Liver (tissue), 8 donors: ENCODE measurements at regions not wholly inside any gene's neighbourhood (a gene's known extent, or its start where the extent isn't known, plus 50 kb on each side); places are given as distances from the start of the nearest gene placed in this dataset.
A peak's percentile ranks its signal among the peaks of the same experiment; 100 is the strongest.

Experiments used
- DNase-seq: peaks from one replicate; pipeline ENCODE4 v3.0.0-alpha.2; 2017; ENCODE audit warnings: low spot score
- H3K27ac ChIP-seq, 2 donors: one replicate each; pipeline ENCODE4 v1.7.0; 2013; ENCODE audit warnings: inconsistent platforms in 2 of 2, low read length in 2 of 2, control low read depth in 1 of 2, low read depth in 1 of 2, mild to moderate bottlenecking in 1 of 2
- H3K27me3 ChIP-seq, 4 donors: one replicate each; pipeline versions ENCODE4 v1.6.1 to v1.7.0; 2013; ENCODE audit warnings: low read length in 3 of 4, inconsistent platforms in 1 of 4, mild to moderate bottlenecking in 1 of 4, moderate library complexity in 1 of 4; ENCODE audit not compliant: control insufficient read depth in 4 of 4, insufficient read depth in 4 of 4
- H3K36me3 ChIP-seq, 4 donors: one replicate each; pipeline versions ENCODE4 v1.6.1 to v1.7.0; 2013; ENCODE audit warnings: low read length in 3 of 4, mild to moderate bottlenecking in 3 of 4, low read depth in 1 of 4, moderate library complexity in 1 of 4; ENCODE audit not compliant: control insufficient read depth in 4 of 4, insufficient read depth in 3 of 4
- H3K4me1 ChIP-seq, 4 donors: one replicate each; pipeline versions ENCODE4 v1.6.1 to v1.7.0; 2013; ENCODE audit warnings: low read length in 3 of 4, mild to moderate bottlenecking in 3 of 4, moderate library complexity in 1 of 4; ENCODE audit not compliant: control insufficient read depth in 4 of 4, insufficient read depth in 4 of 4
- H3K4me3 ChIP-seq, 3 donors: one replicate each; pipeline versions ENCODE4 v1.6.1 to v1.7.0; 2013; ENCODE audit warnings: low read length in 3 of 3, control low read depth in 1 of 3, low read depth in 1 of 3, mild to moderate bottlenecking in 1 of 3
- H3K9ac ChIP-seq, 2 donors: one replicate each; pipeline ENCODE4 v1.7.0; 2013; ENCODE audit warnings: low read length in 2 of 2, mild to moderate bottlenecking in 2 of 2, moderate library complexity in 2 of 2, control low read depth in 1 of 2, low read depth in 1 of 2
- H3K9me3 ChIP-seq, 4 donors: one replicate each; pipeline versions ENCODE4 v1.6.1 to v1.7.0; 2013; ENCODE audit warnings: low read length in 3 of 4; ENCODE audit not compliant: control insufficient read depth in 4 of 4
- EGR1 ChIP-seq, 2 donors: IDR thresholded peaks; 2 replicates each; pipeline ENCODE4 v1.6.1; 2016 to 2018; ENCODE audit warnings: antibody characterized with exemption in 2 of 2, low read depth in 2 of 2
- FOXA1 ChIP-seq: IDR thresholded peaks from 2 replicates; pipeline ENCODE4 v1.6.1; 2016; ENCODE audit warnings: antibody characterized with exemption
- FOXA2 ChIP-seq: IDR thresholded peaks from 2 replicates; pipeline ENCODE4 v1.6.1; 2016; ENCODE audit warnings: antibody characterized with exemption
- GABPA ChIP-seq, 2 donors: IDR thresholded peaks in 1 of 2; conservative IDR thresholded peaks in 1 of 2; 2 replicates each; pipeline ENCODE4 v1.6.1; 2016; ENCODE audit warnings: antibody characterized with exemption in 2 of 2, mild to moderate bottlenecking in 1 of 2, moderate library complexity in 1 of 2
- HNF4G ChIP-seq: IDR thresholded peaks from 2 replicates; pipeline ENCODE4 v1.6.1; 2016; ENCODE audit warnings: antibody characterized with exemption
- JUND ChIP-seq, 2 donors: IDR thresholded peaks; 2 replicates each; pipeline ENCODE4 v1.6.1; 2016; ENCODE audit warnings: antibody characterized with exemption in 2 of 2
- RXRA ChIP-seq, 2 donors: IDR thresholded peaks; 2 replicates each; pipeline ENCODE4 v1.6.1; 2017 to 2018; ENCODE audit warnings: antibody characterized with exemption in 2 of 2, mild to moderate bottlenecking in 1 of 2
- SP1 ChIP-seq: IDR thresholded peaks from 2 replicates; pipeline ENCODE4 v1.6.1; 2018; ENCODE audit warnings: antibody characterized with exemption, mild to moderate bottlenecking
- TAF1 ChIP-seq: conservative IDR thresholded peaks from 2 replicates; pipeline ENCODE4 v1.6.1; 2016; ENCODE audit warnings: antibody characterized with exemption, mild to moderate bottlenecking
- YY1 ChIP-seq: IDR thresholded peaks from 2 replicates; pipeline ENCODE4 v1.6.1; 2016; ENCODE audit warnings: antibody characterized with exemption, mild to moderate bottlenecking
- WGBS: extraction: QIAGEN DNeasy Blood & Tissue Kit; methylation state at CpG from one replicate; pipeline ENCODE4 v1.1.7; 2013; 5-methylcytosine and 5-hydroxymethylcytosine counted together
- TF ChIP-seq, protein P1 (sequence below): IDR thresholded peaks from 2 replicates; pipeline ENCODE4 v1.6.1; 2016; ENCODE audit warnings: antibody characterized with exemption
- TF ChIP-seq, protein P2 (sequence below): fragments of 150-350 bp; IDR thresholded peaks from 2 replicates; pipeline ENCODE4 v1.5.1; 2017; ENCODE audit warnings: improper control_type of control experiment, low read depth, low read length; ENCODE audit not compliant: missing input control
- TF ChIP-seq, protein P3 (sequence below): IDR thresholded peaks from 2 replicates; pipeline ENCODE4 v1.6.1; 2016; ENCODE audit warnings: antibody characterized with exemption
- TF ChIP-seq, protein P4 (sequence below): IDR thresholded peaks from 2 replicates; pipeline ENCODE4 v1.6.1; 2016; ENCODE audit warnings: antibody characterized with exemption, mild to moderate bottlenecking
- TF ChIP-seq, protein P5 (sequence below): IDR thresholded peaks from 2 replicates; pipeline ENCODE4 v1.6.1; 2016; ENCODE audit warnings: antibody characterized with exemption
- donor health status: healthy.
- donor health status: healthy.
- donor health status: healthy.
- donor health status: healthy.
- donor health status: healthy.

DNA sequence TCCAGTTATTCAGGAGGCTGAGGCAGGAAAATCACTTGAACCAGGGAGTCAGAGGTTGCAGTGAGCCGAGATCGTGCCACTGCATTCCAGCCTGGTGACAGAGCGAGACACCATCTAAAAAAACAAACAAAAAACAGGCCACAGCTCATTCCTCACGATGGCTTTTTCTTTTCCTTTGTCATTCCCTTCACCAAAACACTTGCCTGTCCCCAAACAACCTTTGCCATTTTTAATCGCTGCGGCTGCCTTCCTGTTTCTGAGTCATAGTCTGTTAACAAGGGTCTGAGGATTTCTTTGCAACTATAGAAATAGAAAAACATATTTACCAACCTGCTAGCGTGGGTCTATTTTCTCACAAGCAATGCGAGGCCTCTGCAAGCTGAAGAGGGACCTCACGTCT is 123.0 kb upstream of the FSTL4 start:
- Histone ChIP-seq H3K4me3 (no peak overlapping the region), H3K4me1 (no peaks in the 10 kb centered on the region), H3K27me3 (no peaks in the 10 kb centered on the region), H3K9me3 (peaks cover 0 to 2% (median under 1%) of the 10 kb centered on the region in 4 donors), H3K36me3 (no peaks in the 10 kb centered on the region), H3K9ac (no peak overlapping the region), H3K27ac (no peak overlapping the region)
- TF ChIP-seq, protein P1, sequence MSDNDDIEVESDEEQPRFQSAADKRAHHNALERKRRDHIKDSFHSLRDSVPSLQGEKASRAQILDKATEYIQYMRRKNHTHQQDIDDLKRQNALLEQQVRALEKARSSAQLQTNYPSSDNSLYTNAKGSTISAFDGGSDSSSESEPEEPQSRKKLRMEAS = no peak
- TF ChIP-seq RXRA (IDR thresholded peaks at IDR 0.05) = peak in 1 of 2 donors; percentile 19
- WGBS = 70% methylated on average over 9 of the region's 9 CpGs
- peak; percentile 9 for DNase-seq

DNA sequence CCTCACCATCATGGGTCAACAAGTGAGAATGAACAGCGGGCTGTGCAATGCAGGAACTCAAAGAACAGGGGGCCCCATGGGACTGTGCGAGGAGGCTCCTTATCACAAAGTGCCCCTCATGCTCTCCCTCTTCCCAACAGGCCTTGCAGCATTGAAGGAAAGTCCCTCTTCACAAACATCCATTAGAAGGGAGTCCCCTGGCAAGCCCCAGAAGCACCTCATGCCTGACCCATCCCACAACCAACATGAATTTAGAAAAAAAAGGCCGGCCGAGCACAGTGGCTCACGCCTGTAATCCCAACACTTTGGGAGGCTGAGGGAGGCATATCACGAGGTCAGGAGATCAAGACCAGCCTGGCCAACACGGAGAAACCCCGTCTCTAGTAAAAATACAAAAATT is 122.6 kb upstream of the FSTL4 start:
- Histone ChIP-seq H3K27ac (no peak overlapping the region), H3K4me1 (no peaks in the 10 kb centered on the region), H3K36me3 (no peaks in the 10 kb centered on the region), H3K9ac (no peak overlapping the region), H3K9me3 (peaks cover 0 to 3% (median 2%) of the 10 kb centered on the region in 4 donors), H3K4me3 (no peak overlapping the region), H3K27me3 (no peaks in the 10 kb centered on the region)
- WGBS = 77% methylated on average over 8 of the region's 8 CpGs
- TF ChIP-seq HNF4G (no peak), FOXA1 (no peak), JUND (IDR thresholded peaks at IDR 0.05) (no peak), EGR1 (IDR thresholded peaks at IDR 0.05; ENCODE audit: low read depth in 2 of 2) (no peak), SP1 (no peak), YY1 (no peak), RXRA (IDR thresholded peaks at IDR 0.05) (no peak), TAF1 (no peak), FOXA2 (no peak), GABPA (IDR thresholded peaks at IDR 0.05 in 1 of 2, conservative IDR thresholded peaks at IDR 0.05 in 1 of 2) (no peak)
- TF ChIP-seq, protein P2, sequence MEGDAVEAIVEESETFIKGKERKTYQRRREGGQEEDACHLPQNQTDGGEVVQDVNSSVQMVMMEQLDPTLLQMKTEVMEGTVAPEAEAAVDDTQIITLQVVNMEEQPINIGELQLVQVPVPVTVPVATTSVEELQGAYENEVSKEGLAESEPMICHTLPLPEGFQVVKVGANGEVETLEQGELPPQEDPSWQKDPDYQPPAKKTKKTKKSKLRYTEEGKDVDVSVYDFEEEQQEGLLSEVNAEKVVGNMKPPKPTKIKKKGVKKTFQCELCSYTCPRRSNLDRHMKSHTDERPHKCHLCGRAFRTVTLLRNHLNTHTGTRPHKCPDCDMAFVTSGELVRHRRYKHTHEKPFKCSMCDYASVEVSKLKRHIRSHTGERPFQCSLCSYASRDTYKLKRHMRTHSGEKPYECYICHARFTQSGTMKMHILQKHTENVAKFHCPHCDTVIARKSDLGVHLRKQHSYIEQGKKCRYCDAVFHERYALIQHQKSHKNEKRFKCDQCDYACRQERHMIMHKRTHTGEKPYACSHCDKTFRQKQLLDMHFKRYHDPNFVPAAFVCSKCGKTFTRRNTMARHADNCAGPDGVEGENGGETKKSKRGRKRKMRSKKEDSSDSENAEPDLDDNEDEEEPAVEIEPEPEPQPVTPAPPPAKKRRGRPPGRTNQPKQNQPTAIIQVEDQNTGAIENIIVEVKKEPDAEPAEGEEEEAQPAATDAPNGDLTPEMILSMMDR = no peak
- TF ChIP-seq, protein P3, sequence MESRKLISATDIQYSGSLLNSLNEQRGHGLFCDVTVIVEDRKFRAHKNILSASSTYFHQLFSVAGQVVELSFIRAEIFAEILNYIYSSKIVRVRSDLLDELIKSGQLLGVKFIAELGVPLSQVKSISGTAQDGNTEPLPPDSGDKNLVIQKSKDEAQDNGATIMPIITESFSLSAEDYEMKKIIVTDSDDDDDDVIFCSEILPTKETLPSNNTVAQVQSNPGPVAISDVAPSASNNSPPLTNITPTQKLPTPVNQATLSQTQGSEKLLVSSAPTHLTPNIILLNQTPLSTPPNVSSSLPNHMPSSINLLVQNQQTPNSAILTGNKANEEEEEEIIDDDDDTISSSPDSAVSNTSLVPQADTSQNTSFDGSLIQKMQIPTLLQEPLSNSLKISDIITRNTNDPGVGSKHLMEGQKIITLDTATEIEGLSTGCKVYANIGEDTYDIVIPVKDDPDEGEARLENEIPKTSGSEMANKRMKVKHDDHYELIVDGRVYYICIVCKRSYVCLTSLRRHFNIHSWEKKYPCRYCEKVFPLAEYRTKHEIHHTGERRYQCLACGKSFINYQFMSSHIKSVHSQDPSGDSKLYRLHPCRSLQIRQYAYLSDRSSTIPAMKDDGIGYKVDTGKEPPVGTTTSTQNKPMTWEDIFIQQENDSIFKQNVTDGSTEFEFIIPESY = no peak
- TF ChIP-seq, protein P4, sequence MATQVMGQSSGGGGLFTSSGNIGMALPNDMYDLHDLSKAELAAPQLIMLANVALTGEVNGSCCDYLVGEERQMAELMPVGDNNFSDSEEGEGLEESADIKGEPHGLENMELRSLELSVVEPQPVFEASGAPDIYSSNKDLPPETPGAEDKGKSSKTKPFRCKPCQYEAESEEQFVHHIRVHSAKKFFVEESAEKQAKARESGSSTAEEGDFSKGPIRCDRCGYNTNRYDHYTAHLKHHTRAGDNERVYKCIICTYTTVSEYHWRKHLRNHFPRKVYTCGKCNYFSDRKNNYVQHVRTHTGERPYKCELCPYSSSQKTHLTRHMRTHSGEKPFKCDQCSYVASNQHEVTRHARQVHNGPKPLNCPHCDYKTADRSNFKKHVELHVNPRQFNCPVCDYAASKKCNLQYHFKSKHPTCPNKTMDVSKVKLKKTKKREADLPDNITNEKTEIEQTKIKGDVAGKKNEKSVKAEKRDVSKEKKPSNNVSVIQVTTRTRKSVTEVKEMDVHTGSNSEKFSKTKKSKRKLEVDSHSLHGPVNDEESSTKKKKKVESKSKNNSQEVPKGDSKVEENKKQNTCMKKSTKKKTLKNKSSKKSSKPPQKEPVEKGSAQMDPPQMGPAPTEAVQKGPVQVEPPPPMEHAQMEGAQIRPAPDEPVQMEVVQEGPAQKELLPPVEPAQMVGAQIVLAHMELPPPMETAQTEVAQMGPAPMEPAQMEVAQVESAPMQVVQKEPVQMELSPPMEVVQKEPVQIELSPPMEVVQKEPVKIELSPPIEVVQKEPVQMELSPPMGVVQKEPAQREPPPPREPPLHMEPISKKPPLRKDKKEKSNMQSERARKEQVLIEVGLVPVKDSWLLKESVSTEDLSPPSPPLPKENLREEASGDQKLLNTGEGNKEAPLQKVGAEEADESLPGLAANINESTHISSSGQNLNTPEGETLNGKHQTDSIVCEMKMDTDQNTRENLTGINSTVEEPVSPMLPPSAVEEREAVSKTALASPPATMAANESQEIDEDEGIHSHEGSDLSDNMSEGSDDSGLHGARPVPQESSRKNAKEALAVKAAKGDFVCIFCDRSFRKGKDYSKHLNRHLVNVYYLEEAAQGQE = no peak
- TF ChIP-seq, protein P5, sequence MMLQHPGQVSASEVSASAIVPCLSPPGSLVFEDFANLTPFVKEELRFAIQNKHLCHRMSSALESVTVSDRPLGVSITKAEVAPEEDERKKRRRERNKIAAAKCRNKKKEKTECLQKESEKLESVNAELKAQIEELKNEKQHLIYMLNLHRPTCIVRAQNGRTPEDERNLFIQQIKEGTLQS = no peak
- peak; percentile 9 for DNase-seq
